B cell (primary cell): ENCODE measurements at regions not wholly inside any gene's neighbourhood (a gene's known extent, or its start where the extent isn't known, plus 50 kb on each side); places are given as distances from the start of the nearest gene placed in this dataset.

Experiments used
- ATAC-seq: fragments of 200-7000 bp; cut with Tn5 transposase; one replicate; pipeline ENCODE4 v1.10.0; 2021; ENCODE audit warnings: low read depth, mild to moderate bottlenecking, moderate number of reproducible peaks, moderate library complexity
- CTCF ChIA-PET: fragments of 350-600 bp; sonication (Branson Sonifier 250); formaldehyde crosslinking; loops from one replicate; lab custom pipeline; 2021; ENCODE audit warnings: antibody characterized with exemption, inconsistent platforms; lab: Charles Lee
- POLR2A ChIA-PET: fragments of 350-600 bp; sonication (Branson Sonifier 250); formaldehyde crosslinking; loops from one replicate; lab custom pipeline; 2021; ENCODE audit warnings: antibody characterized with exemption; lab: Charles Lee
- DNase-seq: peaks from one replicate; pipeline ENCODE4 v3.0.0; 2013
- H2AFZ ChIP-seq: 2 replicates; pipeline ENCODE4 v1.6.1; 2012; ENCODE audit warnings: mild to moderate bottlenecking, low read depth, low read length; ENCODE audit not compliant: insufficient read depth, poor library complexity, severe bottlenecking
- H3K27ac ChIP-seq, 2 donors: 1 replicate in 1 of 2; 2 replicates in 1 of 2; pipeline ENCODE4 v1.5.1; 2012 to 2013; ENCODE audit warnings: low read length in 2 of 2, mild to moderate bottlenecking in 2 of 2, moderate library complexity in 1 of 2
- H3K27me3 ChIP-seq, 4 experiments: fragments of 200-600 bp in 1 of 4; sonication (generic) in 1 of 4; replicated peaks in 1 of 4; 1 replicate in 2 of 4; 2 replicates in 2 of 4; pipeline versions ENCODE4 v1.6.1 to v1.7.0; 2013 to 2016; ENCODE audit warnings: low read length in 3 of 4, mild to moderate bottlenecking in 2 of 4, mixed read lengths in 1 of 4, moderate library complexity in 1 of 4; ENCODE audit not compliant: insufficient read depth in 4 of 4, control insufficient read depth in 3 of 4; ENCODE audit errors: control extremely low read depth in 1 of 4
- H3K36me3 ChIP-seq, 2 experiments: replicated peaks in 1 of 2; 1 replicate in 1 of 2; 2 replicates in 1 of 2; pipeline versions ENCODE4 v1.6.1 to v1.7.1; 2013; ENCODE audit warnings: low read length in 1 of 2; ENCODE audit not compliant: insufficient read depth in 2 of 2, control insufficient read depth in 1 of 2; ENCODE audit errors: control extremely low read depth in 1 of 2, extremely low read depth in 1 of 2
- H3K4me1 ChIP-seq, 2 donors: fragments of 200-600 bp in 1 of 2; sonication (generic) in 1 of 2; 1 replicate in 1 of 2; 2 replicates in 1 of 2; pipeline versions ENCODE4 v1.5.1 to v1.6.1; 2013 to 2017; ENCODE audit warnings: low read length in 2 of 2; ENCODE audit not compliant: control insufficient read depth in 2 of 2, insufficient read depth in 2 of 2
- H3K4me2 ChIP-seq: replicated peaks from 2 replicates; pipeline ENCODE3; 2012; ENCODE audit warnings: mild to moderate bottlenecking, low read depth, low read length; ENCODE audit not compliant: poor library complexity, severe bottlenecking
- H3K4me3 ChIP-seq, 5 experiments: fragments of 200-600 bp in 1 of 5; sonication (generic) in 1 of 5; 1 replicate in 3 of 5; 2 replicates in 2 of 5; pipeline versions ENCODE4 v1.5.1 to v1.7.0; 2011 to 2016; ENCODE audit warnings: low read length in 4 of 5, mild to moderate bottlenecking in 4 of 5, low read depth in 2 of 5, control low read depth in 1 of 5, moderate library complexity in 1 of 5; ENCODE audit not compliant: insufficient read depth in 1 of 5; ENCODE audit errors: control extremely low read depth in 1 of 5, extremely low read depth in 1 of 5
- H3K79me2 ChIP-seq: fragments of 200-600 bp; sonication (generic); one replicate; pipeline ENCODE4 v1.6.0; 2016; ENCODE audit warnings: low read length; ENCODE audit not compliant: control insufficient read depth, insufficient read depth
- H3K9ac ChIP-seq: fragments of 200-600 bp; sonication (generic); 2 replicates; pipeline ENCODE4 v1.6.1; 2017; ENCODE audit warnings: mild to moderate bottlenecking, low read length, moderate library complexity
- H3K9me3 ChIP-seq, 3 donors: one replicate each; pipeline versions ENCODE4 v1.6.1 to v1.7.1; 2013; ENCODE audit warnings: low read length in 2 of 3; ENCODE audit not compliant: control insufficient read depth in 2 of 3, insufficient read depth in 1 of 3; ENCODE audit errors: control extremely low read depth in 1 of 3
- H4K20me1 ChIP-seq: 2 replicates; pipeline ENCODE4 v1.6.0; 2012; ENCODE audit warnings: mild to moderate bottlenecking, low read length; ENCODE audit not compliant: insufficient read depth, control insufficient read depth, poor library complexity, severe bottlenecking
- H3K27ac Mint-ChIP-seq: one replicate; pipeline ENCODE4 v1.8.0; 2021; ENCODE audit warnings: mixed read lengths
- H3K27me3 Mint-ChIP-seq: one replicate; pipeline ENCODE4 v1.8.0; 2021; ENCODE audit warnings: mixed read lengths
- H3K4me1 Mint-ChIP-seq: one replicate; pipeline ENCODE4 v1.8.0; 2021; ENCODE audit warnings: mixed read lengths
- H3K4me3 Mint-ChIP-seq: one replicate; pipeline ENCODE4 v1.8.0; 2021; ENCODE audit warnings: mixed read lengths
- H3K9me3 Mint-ChIP-seq: one replicate; pipeline ENCODE4 v1.8.0; 2022; ENCODE audit warnings: mixed read lengths; ENCODE audit not compliant: insufficient read depth
- EZH2 ChIP-seq: IDR thresholded peaks from 2 replicates; pipeline ENCODE4 v1.6.1; 2012; ENCODE audit warnings: borderline replicate concordance, low read depth, mild to moderate bottlenecking, moderate library complexity, low read length; ENCODE audit not compliant: insufficient read depth, poor library complexity, severe bottlenecking
- WGBS: methylation state at CpG from one replicate; pipeline ENCODE4 v1.1.5; 2013; ENCODE audit warnings: missing lambda C conversion rate; ENCODE audit not compliant: insufficient coverage; 5-methylcytosine and 5-hydroxymethylcytosine counted together
- intact Hi-C: fragments of 100-400 bp; cut with micrococcal nuclease; formaldehyde crosslinking; loops from one replicate; pipeline ENCODE4 v1.10.0; 2022
- TF ChIP-seq, protein P1 (sequence below): fragments of 200-600 bp; IDR thresholded peaks from one replicate; pipeline ENCODE4 v1.8.0; 2022; ENCODE audit warnings: antibody characterized with exemption, mild to moderate bottlenecking

GRCh38 chr6:140779341-140779740, 1353.4 kb upstream of the GJE1 start:
- Histone ChIP-seq H3K4me2 (no peak overlapping the region), H3K9me3 (no peaks in the 10 kb centered on the region), H3K36me3 (no peaks in the 10 kb centered on the region), H3K9ac (no peak overlapping the region), H3K27ac (no peak overlapping the region), H3K79me2 (no peaks in the 10 kb centered on the region), H3K27me3 (no peaks in the 10 kb centered on the region), H3K4me3 (no peak overlapping the region), H4K20me1 (no peaks in the 10 kb centered on the region), H3K4me1 (no peaks in the 10 kb centered on the region), H2AFZ (no peak overlapping the region)
- ChIA-PET CTCF (no interaction called here), POLR2A (no interaction called here)
- Mint-ChIP-seq H3K9me3 (no peaks in the 10 kb centered on the region), H3K27ac (no peak overlapping the region), H3K27me3 (no peaks in the 10 kb centered on the region), H3K4me1 (no peaks in the 10 kb centered on the region), H3K4me3 (no peak overlapping the region)
- ATAC-seq (no peak), DNase-seq (no peak)
- TF ChIP-seq, protein P1, sequence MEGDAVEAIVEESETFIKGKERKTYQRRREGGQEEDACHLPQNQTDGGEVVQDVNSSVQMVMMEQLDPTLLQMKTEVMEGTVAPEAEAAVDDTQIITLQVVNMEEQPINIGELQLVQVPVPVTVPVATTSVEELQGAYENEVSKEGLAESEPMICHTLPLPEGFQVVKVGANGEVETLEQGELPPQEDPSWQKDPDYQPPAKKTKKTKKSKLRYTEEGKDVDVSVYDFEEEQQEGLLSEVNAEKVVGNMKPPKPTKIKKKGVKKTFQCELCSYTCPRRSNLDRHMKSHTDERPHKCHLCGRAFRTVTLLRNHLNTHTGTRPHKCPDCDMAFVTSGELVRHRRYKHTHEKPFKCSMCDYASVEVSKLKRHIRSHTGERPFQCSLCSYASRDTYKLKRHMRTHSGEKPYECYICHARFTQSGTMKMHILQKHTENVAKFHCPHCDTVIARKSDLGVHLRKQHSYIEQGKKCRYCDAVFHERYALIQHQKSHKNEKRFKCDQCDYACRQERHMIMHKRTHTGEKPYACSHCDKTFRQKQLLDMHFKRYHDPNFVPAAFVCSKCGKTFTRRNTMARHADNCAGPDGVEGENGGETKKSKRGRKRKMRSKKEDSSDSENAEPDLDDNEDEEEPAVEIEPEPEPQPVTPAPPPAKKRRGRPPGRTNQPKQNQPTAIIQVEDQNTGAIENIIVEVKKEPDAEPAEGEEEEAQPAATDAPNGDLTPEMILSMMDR, result no peak
- TF ChIP-seq EZH2, result no peak
- WGBS, result no CpG with 5 or more reads among the region's 2 CpGs
- intact Hi-C loops, result no loop called here

DNA sequence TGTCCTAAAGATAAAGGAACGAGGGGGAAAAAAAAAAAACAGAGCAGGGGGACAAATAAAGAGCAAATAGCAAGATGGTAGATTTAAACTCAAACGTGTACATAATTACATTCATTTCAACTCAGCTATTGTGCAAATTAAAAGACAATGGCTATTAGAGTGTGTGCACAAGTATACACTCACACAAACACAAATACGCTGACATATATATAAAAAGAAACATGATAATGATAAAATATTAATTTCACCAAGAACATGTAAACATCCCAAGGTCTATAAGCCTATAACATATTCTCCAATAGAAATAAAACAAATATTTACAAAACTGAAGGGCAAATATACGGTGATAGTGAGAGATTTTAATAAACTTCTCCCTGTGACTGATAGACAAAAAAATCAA, 1354.9 kb upstream of the GJE1 start:
- CTCF ChIA-PET, result no interaction called here
- no peak overlapping the region for H3K4me2 ChIP-seq
- Mint-ChIP-seq H3K4me3 (no peak overlapping the region), H3K9me3 (no peaks in the 10 kb centered on the region), H3K27ac (no peak overlapping the region), H3K27me3 (no peaks in the 10 kb centered on the region), H3K4me1 (no peaks in the 10 kb centered on the region)
- H3K9ac ChIP-seq, result no peak overlapping the region
- intact Hi-C loops, result no loop called here
- H3K9me3 ChIP-seq, result no peaks in the 10 kb centered on the region
- no peak for ATAC-seq
- no peak overlapping the region for H3K27ac ChIP-seq
- no peaks in the 10 kb centered on the region for H3K27me3 ChIP-seq
- H4K20me1 ChIP-seq, result no peaks in the 10 kb centered on the region
- POLR2A ChIA-PET, result no interaction called here
- H3K4me3 ChIP-seq, result no peak overlapping the region
- no peak overlapping the region for H2AFZ ChIP-seq
- no peaks in the 10 kb centered on the region for H3K4me1 ChIP-seq
- H3K36me3 ChIP-seq, result no peaks in the 10 kb centered on the region
- no CpG with 5 or more reads among the region's 4 CpGs for WGBS
- no peak for DNase-seq
- no peaks in the 10 kb centered on the region for H3K79me2 ChIP-seq
- no peak for TF ChIP-seq EZH2
- TF ChIP-seq, protein P1, result no peak
